HG03432 (cell line): ENCODE measurements at regions not wholly inside any gene's neighbourhood (a gene's known extent, or its start where the extent isn't known, plus 50 kb on each side); places are given as distances from the start of the nearest gene placed in this dataset.

Experiments used
- ATAC-seq: cut with Tn5 transposase; IDR thresholded peaks from one replicate; pipeline ENCODE4 v1.9.1; 2021; ENCODE audit warnings: mild to moderate bottlenecking, moderate library complexity; ENCODE audit not compliant: unreplicated experiment

GRCh38 chr9:3054017-3054586 is 210.2 kb upstream of the PUM3 start:
- no peak for ATAC-seq

GRCh38 chr9:3049636-3050035 is 205.7 kb upstream of the PUM3 start:
- no peak for ATAC-seq

- ATAC-seq = no peak
Observed at GRCh38 chr9:3047912-3048311, 204.0 kb upstream of the PUM3 start.

GRCh38 chr9:3045153-3045552 is 201.3 kb upstream of the PUM3 start:
- ATAC-seq = no peak

- ATAC-seq = no peak
Observed at GRCh38 chr9:3043369-3043768, 199.5 kb upstream of the PUM3 start.

GRCh38 chr9:3040761-3041160 is 196.9 kb upstream of the PUM3 start:
- ATAC-seq = no peak

GRCh38 chr9:3036333-3036700 is 192.4 kb upstream of the PUM3 start:
- ATAC-seq = no peak

GRCh38 chr9:3035579-3036332 is 191.9 kb upstream of the PUM3 start:
- no peak for ATAC-seq

- ATAC-seq = peak; percentile 80
Observed at GRCh38 chr9:3032898-3033297, 189.0 kb upstream of the PUM3 start.

- no peak for ATAC-seq
Observed at GRCh38 chr9:3028535-3028934, 184.6 kb upstream of the PUM3 start.

- no peak for ATAC-seq
Observed at GRCh38 chr9:3027210-3027609, 183.3 kb upstream of the PUM3 start.

- no peak for ATAC-seq
Observed at GRCh38 chr9:3023449-3023848, 179.6 kb upstream of the PUM3 start.

GRCh38 chr9:3018691-3019230 is 174.9 kb upstream of the PUM3 start:
- ATAC-seq = no peak

- ATAC-seq = no peak
Observed at GRCh38 chr9:3018071-3018470, 174.2 kb upstream of the PUM3 start.

GRCh38 chr9:3014178-3014577 is 170.3 kb upstream of the PUM3 start:
- ATAC-seq = no peak

- ATAC-seq = no peak
Observed at GRCh38 chr9:3012842-3013241, 168.9 kb upstream of the PUM3 start.

GRCh38 chr9:3012245-3012644 is 168.3 kb upstream of the PUM3 start:
- ATAC-seq = no peak

- no peak for ATAC-seq
Observed at GRCh38 chr9:3008091-3008490, 164.2 kb upstream of the PUM3 start.

GRCh38 chr9:3007326-3007725 is 163.4 kb upstream of the PUM3 start:
- ATAC-seq = no peak

GRCh38 chr9:3006851-3007250 is 163.0 kb upstream of the PUM3 start:
- ATAC-seq = no peak

GRCh38 chr9:3004572-3004971 is 160.7 kb upstream of the PUM3 start:
- ATAC-seq = no peak

GRCh38 chr9:3001311-3001710 is 157.4 kb upstream of the PUM3 start:
- ATAC-seq = no peak

- ATAC-seq = no peak
Observed at GRCh38 chr9:2992427-2992826, 148.5 kb upstream of the PUM3 start.
